Epidermal melanocyte (primary cell): ENCODE measurements at regions not wholly inside any gene's neighbourhood (a gene's known extent, or its start where the extent isn't known, plus 50 kb on each side); places are given as distances from the start of the nearest gene placed in this dataset.
"Not testable (repeated sequence)": the region's sequence is repeated elsewhere in the genome, so short reads cannot be mapped to it uniquely, and the experiment has no call there.

Experiments used
- DNase-seq: peaks from one replicate; pipeline ENCODE4 v3.0.0; 2011; ENCODE audit warnings: low spot score; ENCODE audit not compliant: insufficient read length

GRCh38 chr7:36036590-36036989, 116.5 kb upstream of the EEPD1 start:
- no peak for DNase-seq

GRCh38 chr7:36037121-36037662, 115.9 kb upstream of the EEPD1 start:
- DNase-seq = no peak

- no peak for DNase-seq
These were observed 114.9 kb upstream of the EEPD1 start for GRCh38 chr7:36038063-36038721.

- no peak for DNase-seq
These were observed 113.8 kb upstream of the EEPD1 start for GRCh38 chr7:36039243-36039642.

GRCh38 chr7:36039671-36040070, 113.4 kb upstream of the EEPD1 start:
- no peak for DNase-seq

GRCh38 chr7:36040679-36041078, 112.4 kb upstream of the EEPD1 start:
- DNase-seq = no peak

GRCh38 chr7:36044101-36044892, 108.8 kb upstream of the EEPD1 start:
- DNase-seq = no peak

- no peak for DNase-seq
These were observed 107.7 kb upstream of the EEPD1 start for GRCh38 chr7:36045326-36045725.

GRCh38 chr7:36045830-36046341, 107.2 kb upstream of the EEPD1 start:
- no peak for DNase-seq

- DNase-seq = no peak
These were observed 105.9 kb upstream of the EEPD1 start for GRCh38 chr7:36047091-36047658.

GRCh38 chr7:36048141-36048901, 104.7 kb upstream of the EEPD1 start:
- peak; percentile 81 for DNase-seq

GRCh38 chr7:36048902-36049240, 104.2 kb upstream of the EEPD1 start:
- DNase-seq = no peak

GRCh38 chr7:36051501-36051900, 101.6 kb upstream of the EEPD1 start:
- DNase-seq = no peak

GRCh38 chr7:36053589-36053988, 99.5 kb upstream of the EEPD1 start:
- no peak for DNase-seq

GRCh38 chr7:36054637-36055036, 98.4 kb upstream of the EEPD1 start:
- no peak for DNase-seq

- DNase-seq = no peak
These were observed 97.8 kb upstream of the EEPD1 start for GRCh38 chr7:36055207-36055606.

- no peak for DNase-seq
These were observed 95.7 kb upstream of the EEPD1 start for GRCh38 chr7:36057323-36057722.

- DNase-seq = no peak
These were observed 94.9 kb upstream of the EEPD1 start for GRCh38 chr7:36058020-36058592.

- not testable (repeated sequence) for DNase-seq
These were observed 92.7 kb upstream of the EEPD1 start for GRCh38 chr7:36060388-36060787.

- no peak for DNase-seq
These were observed 90.8 kb upstream of the EEPD1 start for GRCh38 chr7:36062154-36062815.

GRCh38 chr7:36064676-36065075, 88.4 kb upstream of the EEPD1 start:
- no peak for DNase-seq
